SU-DHL-6 (cell line): ENCODE measurements at regions not wholly inside any gene's neighbourhood (a gene's known extent, or its start where the extent isn't known, plus 50 kb on each side); places are given as distances from the start of the nearest gene placed in this dataset.

Experiments used
- CTCF ChIP-seq: fragments of 200-600 bp; sonication (generic); IDR thresholded peaks from one replicate; pipeline ENCODE4 v1.5.1; 2017; ENCODE audit warnings: antibody characterized with exemption, mild to moderate bottlenecking, low read length, moderate library complexity; ENCODE audit not compliant: insufficient read depth, poor library complexity, severe bottlenecking
- EZH2phosphoT487 ChIP-seq: fragments of 200-600 bp; sonication (generic), shearing (Covaris generic); conservative IDR thresholded peaks from 2 replicates; pipeline ENCODE4 v1.6.1; 2018; ENCODE audit warnings: mild to moderate bottlenecking, antibody characterized with exemption, low read length, moderate library complexity, mixed read lengths

- TF ChIP-seq CTCF (no peak), EZH2phosphoT487 (no peak)
These were observed 602.4 kb downstream of the AJAP1 start for GRCh38 chr1:5256793-5257192.
